ENCODE measurements at regions not wholly inside any gene's neighbourhood (a gene's known extent, or its start where the extent isn't known, plus 50 kb on each side); places are given as distances from the start of the nearest gene placed in this dataset.
"Not testable (repeated sequence)": the region's sequence is repeated elsewhere in the genome, so short reads cannot be mapped to it uniquely, and the experiment has no call there.

DNA sequence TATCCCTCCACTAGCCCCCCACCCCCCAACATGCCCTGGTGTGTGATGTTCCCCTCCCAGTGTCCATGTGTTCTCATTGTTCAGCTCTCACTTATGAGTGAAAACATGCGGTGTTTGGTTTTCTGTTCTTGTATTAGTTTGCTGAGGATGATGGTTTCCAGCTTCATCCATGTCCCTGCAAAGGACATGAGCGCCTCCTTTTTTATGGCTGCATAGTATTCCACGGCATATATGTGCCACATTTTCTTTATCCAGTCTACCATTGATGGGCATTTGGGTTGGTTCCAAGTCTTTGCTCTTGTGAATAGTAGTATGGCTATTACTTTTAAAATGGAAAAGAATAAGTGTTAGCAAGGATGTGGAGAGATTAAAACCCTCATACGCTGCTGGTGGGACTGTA is 50.8 kb upstream of the FAM171A1 start:
- not testable (repeated sequence) for H3K27ac Mint-ChIP-seq, H3K36me3 Mint-ChIP-seq

More for the DNA sequence above, 50.8 kb upstream of the FAM171A1 start:
- peaks cover 0 to 16% (median 5%) of the 10 kb centered on the region in 7 donors for H3K9me3 Mint-ChIP-seq
- H3K27me3 Mint-ChIP-seq; H3K4me3 Mint-ChIP-seq; H3K4me1 Mint-ChIP-seq; DNase-seq; ATAC-seq (ENCODE audit: low read depth in 2 of 2): not testable (repeated sequence)
